IMR-90 (cell line): ENCODE measurements at regions not wholly inside any gene's neighbourhood (a gene's known extent, or its start where the extent isn't known, plus 50 kb on each side); places are given as distances from the start of the nearest gene placed in this dataset.

ENCODE experiments used
- ATAC-seq: fragments of 200-7000 bp; cut with Tn5 transposase; 2 replicates; pipeline ENCODE4 v1.9.1; 2020; ENCODE audit warnings: low read depth, mild to moderate bottlenecking, moderate library complexity
- BruUV-seq: library from RNA; stranded (reverse); fragments of 400-500 nt; replicated peaks from 2 replicates; lab custom pipeline; 2021; lab: Mats Ljungman, UMichigan
- CTCF ChIA-PET: fragments of 300-600 bp; formaldehyde crosslinking; extraction: SDS; loops from one replicate; lab custom pipeline; 2021; ENCODE audit warnings: antibody characterized with exemption; lab: Yijun Ruan, JAX
- POLR2A ChIA-PET: fragments of 300-600 bp; sonication (Branson Sonifier 250); formaldehyde crosslinking; loops from one replicate; lab custom pipeline; 2022; ENCODE audit warnings: antibody characterized with exemption; ENCODE audit not compliant: unreplicated experiment; lab: Charles Lee
- DNase-seq: peaks from one replicate; pipeline ENCODE4 v3.0.0; 2013
- H2AFZ ChIP-seq: replicated peaks from 2 replicates; pipeline ENCODE3; 2013; ENCODE audit warnings: low read length, mild to moderate bottlenecking; ENCODE audit not compliant: poor library complexity
- H2AK5ac ChIP-seq: 2 replicates; pipeline ENCODE4 v1.6.1; 2013; ENCODE audit warnings: low read depth, low read length, inconsistent platforms
- H2AK9ac ChIP-seq: replicated peaks from 2 replicates; pipeline ENCODE3; 2013; ENCODE audit warnings: mild to moderate bottlenecking, low read depth, low read length, moderate library complexity; ENCODE audit not compliant: poor library complexity
- H2BK120ac ChIP-seq: 2 replicates; pipeline ENCODE4 v1.6.1; 2013; ENCODE audit warnings: low read depth, low read length, inconsistent platforms
- H2BK15ac ChIP-seq: 3 replicates; pipeline ENCODE4 v1.6.1; 2013; ENCODE audit warnings: low read depth, low read length, inconsistent platforms
- H2BK20ac ChIP-seq: 2 replicates; pipeline ENCODE4 v1.6.1; 2013; ENCODE audit warnings: low read depth, mild to moderate bottlenecking, inconsistent platforms, low read length, moderate library complexity
- H2BK5ac ChIP-seq: 2 replicates; pipeline ENCODE4 v1.6.1; 2013; ENCODE audit warnings: mild to moderate bottlenecking, low read depth, low read length, inconsistent platforms; ENCODE audit not compliant: poor library complexity, severe bottlenecking
- H3K14ac ChIP-seq: replicated peaks from 2 replicates; pipeline ENCODE4 v1.6.1; 2013; ENCODE audit warnings: low read depth, low read length, inconsistent platforms
- H3K18ac ChIP-seq: 2 replicates; pipeline ENCODE4 v1.6.1; 2013; ENCODE audit warnings: low read depth, low read length, control low read depth
- H3K23ac ChIP-seq: 2 replicates; pipeline ENCODE4 v1.6.1; 2013; ENCODE audit warnings: low read depth, low read length, inconsistent platforms
- H3K27ac ChIP-seq: 2 replicates; pipeline ENCODE4 v1.5.1; 2013; ENCODE audit warnings: mild to moderate bottlenecking, control low read depth, low read length; ENCODE audit not compliant: insufficient read depth
- H3K27me3 ChIP-seq: 2 replicates; pipeline ENCODE4 v1.6.1; 2013; ENCODE audit warnings: low read length; ENCODE audit not compliant: control insufficient read depth, insufficient read depth
- H3K36me3 ChIP-seq: 2 replicates; pipeline ENCODE4 v1.6.1; 2013; ENCODE audit warnings: low read length, mixed read lengths; ENCODE audit not compliant: control insufficient read depth, insufficient read depth
- H3K4ac ChIP-seq: 2 replicates; pipeline ENCODE4 v1.6.1; 2013; ENCODE audit warnings: low read depth, low read length, inconsistent platforms
- H3K4me1 ChIP-seq: 2 replicates; pipeline ENCODE4 v1.6.1; 2013; ENCODE audit warnings: low read length, mixed read lengths; ENCODE audit not compliant: control insufficient read depth, insufficient read depth
- H3K4me2 ChIP-seq: 2 replicates; pipeline ENCODE4 v1.6.1; 2013; ENCODE audit warnings: low read depth, mild to moderate bottlenecking, control low read depth, low read length, moderate library complexity
- H3K4me3 ChIP-seq: 2 replicates; pipeline ENCODE4 v1.5.1; 2013; ENCODE audit warnings: low read depth, mild to moderate bottlenecking, control low read depth, low read length, moderate library complexity; ENCODE audit not compliant: insufficient read depth
- H3K56ac ChIP-seq: 2 replicates; pipeline ENCODE4 v1.6.1; 2013; ENCODE audit warnings: low read length, inconsistent platforms; ENCODE audit not compliant: insufficient read depth; ENCODE audit errors: extremely low read depth
- H3K79me1 ChIP-seq, 2 experiments: 2 replicates each; pipeline ENCODE4 v1.6.1; 2013; ENCODE audit warnings: low read length in 2 of 2, inconsistent platforms in 1 of 2, low read depth in 1 of 2
- H3K9ac ChIP-seq: 2 replicates; pipeline ENCODE4 v1.6.1; 2013; ENCODE audit warnings: low read depth, low read length, control low read depth
- H3K9me1 ChIP-seq: 2 replicates; pipeline ENCODE4 v1.6.1; 2013; ENCODE audit warnings: low read length, inconsistent platforms; ENCODE audit not compliant: insufficient read depth
- H3K9me3 ChIP-seq: 2 replicates; pipeline ENCODE4 v1.6.1; 2013; ENCODE audit warnings: low read length; ENCODE audit not compliant: control insufficient read depth, insufficient read depth
- H4K20me1 ChIP-seq: 2 replicates; pipeline ENCODE4 v1.6.1; 2013; ENCODE audit warnings: low read length, inconsistent platforms; ENCODE audit not compliant: insufficient read depth
- H4K5ac ChIP-seq: 2 replicates; pipeline ENCODE4 v1.6.1; 2013; ENCODE audit warnings: mild to moderate bottlenecking, low read depth, low read length, control low read depth
- H4K8ac ChIP-seq, 2 experiments: 2 replicates each; pipeline ENCODE4 v1.6.1; 2013; ENCODE audit warnings: low read depth in 2 of 2, low read length in 2 of 2, control low read depth in 1 of 2, inconsistent platforms in 1 of 2
- H4K91ac ChIP-seq: 2 replicates; pipeline ENCODE4 v1.6.1; 2013; ENCODE audit warnings: low read depth, low read length, inconsistent platforms; ENCODE audit not compliant: insufficient read depth
- SMC3 ChIP-seq: fragments of 150-350 bp; IDR thresholded peaks from 2 replicates; pipeline ENCODE4 v1.6.1; 2016; ENCODE audit warnings: low read depth, mild to moderate bottlenecking, antibody characterized with exemption, low read length, moderate library complexity
- whole genome bisulfite sequencing, 2 experiments: methylation state at CpG; one replicate each; pipeline versions ENCODE4 v1.1.5 to v1.1.7; 2013; ENCODE audit warnings: missing lambda C conversion rate in 2 of 2; ENCODE audit not compliant: insufficient read length in 1 of 2; ENCODE audit errors: extremely low coverage in 2 of 2; 5-methylcytosine and 5-hydroxymethylcytosine counted together
- dilution Hi-C: fragments of 300-500 bp; cut with HindIII; formaldehyde crosslinking; loops from one replicate; pipeline ENCODE4 v1.14.3; 2018; ENCODE audit warnings: low sequenced_read_pairs; ENCODE audit not compliant: unreplicated experiment
- in situ Hi-C: fragments of 300-500 bp; cut with MboI; formaldehyde crosslinking; loops from 3 replicates; pipeline ENCODE4 v1.14.3; 2019; ENCODE audit warnings: low sequenced_read_pairs, inconsistent platforms, mixed read lengths
- intact Hi-C: fragments of 100-400 bp; cut with micrococcal nuclease; formaldehyde crosslinking; loops from 2 replicates; pipeline ENCODE4 v1.10.0; 2022

DNA sequence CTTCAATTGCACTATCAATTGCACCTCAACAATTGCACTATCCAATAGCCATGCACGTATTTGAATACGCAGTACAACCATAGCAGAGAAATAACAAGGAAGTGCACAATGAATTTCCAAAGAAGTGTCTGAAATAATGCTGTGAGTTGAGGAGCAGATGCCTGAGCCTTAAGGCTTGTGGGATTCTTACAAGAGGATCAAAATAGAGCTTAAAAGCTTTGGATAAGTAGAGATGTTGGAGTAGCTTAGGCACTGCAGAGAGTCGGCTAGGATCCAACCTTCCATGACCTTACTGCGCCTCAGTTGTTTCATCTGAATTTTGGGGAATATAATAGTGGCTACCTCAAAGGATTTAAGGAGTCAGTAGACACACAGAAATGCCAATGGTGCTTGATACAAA lies 196.1 kb upstream of the FLRT2 start:
- Histone ChIP-seq H3K23ac (no peak overlapping the region), H3K27me3 (no peaks in the 10 kb centered on the region), H2BK5ac (no peak overlapping the region), H2AFZ (no peak overlapping the region), H3K4me1 (no peaks in the 10 kb centered on the region), H3K9me1 (no peaks in the 10 kb centered on the region), H2BK120ac (no peak overlapping the region), H3K27ac (no peak overlapping the region), H4K91ac (no peak overlapping the region), H2AK5ac (no peak overlapping the region), H3K4ac (no peak overlapping the region), H3K18ac (no peak overlapping the region), H4K8ac (no peak overlapping the region), H4K5ac (no peak overlapping the region), H3K36me3 (no peaks in the 10 kb centered on the region), H3K56ac (no peak overlapping the region), H2BK20ac (no peak overlapping the region), H4K20me1 (no peaks in the 10 kb centered on the region), H3K4me3 (no peak overlapping the region), H2AK9ac (no peak overlapping the region), H3K9me3 (no peaks in the 10 kb centered on the region), H3K79me1 (no peaks in the 10 kb centered on the region), H3K14ac (no peak overlapping the region), H3K9ac (no peak overlapping the region), H3K4me2 (no peak overlapping the region), H2BK15ac (no peak overlapping the region)
- intact Hi-C loops = no loop called here
- WGBS, 2 experiments = no CpG with 5 or more reads among the region's 4 CpGs
- no TSS peak for BruUV-seq
- in situ Hi-C loops = no loop called here
- ATAC-seq = no peak
- no peak for DNase-seq
- dilution Hi-C loops = no loop called here
- ChIA-PET CTCF (no interaction called here), POLR2A (no interaction called here)
- TF ChIP-seq SMC3 = no peak
